ENCODE measurements at regions not wholly inside any gene's neighbourhood (a gene's known extent, or its start where the extent isn't known, plus 50 kb on each side); places are given as distances from the start of the nearest gene placed in this dataset.
A peak's percentile ranks its signal among the peaks of the same experiment; 100 is the strongest.

- no peak for DNase-seq
- peak; percentile 67 for ATAC-seq
Observed at GRCh38 chr1:185645686-185646085, 88.5 kb upstream of the HMCN1 start.

- DNase-seq, result no peak
- no peak for ATAC-seq
Observed at GRCh38 chr1:185645162-185645640, 89.0 kb upstream of the HMCN1 start.

DNA sequence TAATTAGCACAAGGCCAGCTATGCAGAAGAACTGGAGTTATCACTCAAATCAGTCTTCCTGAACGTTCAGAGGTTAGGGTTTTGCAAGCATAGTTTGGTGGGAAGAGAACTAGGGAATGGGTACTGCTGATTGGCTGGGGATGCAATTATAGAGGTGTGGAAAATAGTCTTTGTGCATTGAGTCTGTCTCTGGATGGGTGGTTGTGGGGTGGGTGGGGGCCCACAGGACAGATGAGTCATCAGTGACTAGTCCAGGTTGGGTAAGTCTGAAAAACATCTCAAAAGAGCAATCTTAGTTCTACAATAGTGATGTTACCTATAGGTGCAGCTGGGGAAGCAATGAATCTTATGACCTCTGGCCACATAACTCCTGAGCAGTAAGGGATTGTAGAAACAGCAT is 89.7 kb upstream of the HMCN1 start:
- ATAC-seq (peak; percentile 88), DNase-seq (peak; percentile 17)

DNA sequence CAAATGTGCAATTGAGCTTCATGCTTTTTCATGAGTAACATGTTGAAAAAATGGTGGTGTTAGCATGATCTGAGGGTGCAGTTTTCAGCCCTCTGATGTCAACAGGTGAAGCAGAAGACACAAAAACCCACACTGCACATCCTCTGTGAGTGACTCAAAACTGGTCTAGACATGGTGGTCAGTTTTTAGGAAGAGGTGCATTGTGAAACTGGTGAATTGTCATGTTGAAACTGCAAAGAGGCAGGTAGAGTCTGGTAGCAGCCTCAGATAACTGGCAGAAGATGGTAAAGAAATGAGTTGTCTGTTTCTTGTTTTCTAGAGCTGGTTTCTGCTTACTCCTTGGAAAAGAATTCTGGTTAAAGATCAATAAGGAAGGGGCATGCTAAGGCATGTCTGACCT is 97.3 kb upstream of the HMCN1 start:
- DNase-seq (peak; percentile 10), ATAC-seq (peak; percentile 95)

GRCh38 chr1:185634704-185635103 is 99.5 kb upstream of the HMCN1 start:
- no peak for ATAC-seq

DNA sequence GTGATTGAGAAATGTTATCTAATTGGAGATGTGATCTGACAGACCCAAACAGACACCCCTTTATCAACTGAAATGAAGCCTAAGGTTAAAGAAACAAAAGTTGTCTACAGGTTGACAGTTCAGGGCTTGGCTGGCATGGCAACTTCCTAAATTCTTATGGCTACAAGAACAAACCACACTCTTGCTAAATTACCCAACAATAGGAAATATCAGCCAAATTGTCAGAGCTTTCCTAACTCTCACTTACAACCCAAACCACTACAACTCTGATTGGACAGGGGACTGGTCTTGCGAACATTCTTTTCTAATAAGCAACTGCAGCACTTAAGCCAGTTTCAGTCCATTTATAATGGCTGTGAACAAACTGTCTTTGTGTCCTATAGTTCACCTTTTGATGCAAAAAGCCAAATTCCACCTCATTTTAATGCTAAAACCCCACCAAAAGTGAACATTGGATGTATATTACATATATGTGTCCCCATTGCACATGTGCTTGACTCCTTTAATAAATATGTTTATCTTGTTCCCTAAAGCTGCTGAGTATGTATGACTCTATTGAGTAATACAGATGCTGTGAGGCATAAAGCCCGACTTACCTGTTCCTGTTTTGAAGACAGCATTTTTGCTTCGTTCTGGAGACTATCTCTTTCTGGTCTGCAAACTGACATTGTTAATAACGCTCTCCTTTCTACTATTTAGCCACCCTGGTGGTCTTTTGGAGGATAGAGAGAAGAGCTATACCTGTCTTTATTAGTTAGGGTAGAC is 101.3 kb upstream of the HMCN1 start:
- no peak for DNase-seq

More at GRCh38 chr1:185634704-185635103, 99.5 kb upstream of the HMCN1 start:
- no peak for DNase-seq

GRCh38 chr1:185631843-185632242 is 102.3 kb upstream of the HMCN1 start:
- DNase-seq (no peak), ATAC-seq (no peak)

More for the DNA sequence above, 101.3 kb upstream of the HMCN1 start:
- no peak for ATAC-seq

- ATAC-seq (no peak), DNase-seq (no peak)
Observed at GRCh38 chr1:185627761-185628501, 106.3 kb upstream of the HMCN1 start.

DNA sequence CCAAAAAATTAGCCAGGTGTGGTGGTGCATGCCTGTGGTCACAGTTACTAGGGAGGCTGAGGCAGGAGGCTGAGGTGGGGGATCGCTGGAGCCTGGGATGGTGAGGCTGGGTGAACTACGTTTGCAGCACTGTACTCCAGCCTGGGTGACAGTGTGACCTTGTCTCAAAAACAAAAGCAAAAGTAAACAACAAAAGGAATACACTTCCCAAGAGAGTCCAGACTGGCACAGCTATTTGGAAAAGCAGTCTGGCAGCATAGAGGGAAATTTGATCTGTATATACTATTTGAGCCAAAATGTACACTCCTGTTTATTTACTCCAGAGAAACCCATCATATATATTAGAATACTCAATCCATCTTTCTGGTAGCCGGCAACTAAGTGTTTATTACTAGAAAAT is 107.0 kb upstream of the HMCN1 start:
- DNase-seq (no peak), ATAC-seq (no peak)

DNA sequence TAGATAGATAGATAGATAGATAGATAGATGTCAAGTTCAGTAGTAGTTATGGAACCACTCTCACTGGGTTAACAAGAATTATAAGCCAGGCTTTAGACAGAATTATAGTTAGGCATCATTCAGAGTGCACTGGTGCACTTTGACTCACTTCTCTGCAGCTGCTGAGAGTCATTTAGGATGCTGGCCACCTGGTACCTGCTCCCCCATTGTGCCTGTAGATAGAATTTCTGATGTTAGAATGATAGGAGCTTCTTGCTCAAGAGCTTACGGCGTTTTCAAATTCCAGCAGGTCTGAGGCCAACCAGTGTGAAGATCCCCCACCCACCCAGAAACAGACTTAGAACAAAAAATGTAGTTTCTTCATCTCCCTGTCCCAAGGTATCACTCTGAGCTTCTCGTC is 107.8 kb upstream of the HMCN1 start:
- DNase-seq (no peak), ATAC-seq (no peak)

GRCh38 chr1:185610954-185611353 is 123.2 kb upstream of the HMCN1 start:
- ATAC-seq (no peak), DNase-seq (no peak)

- DNase-seq, result no peak
- ATAC-seq, result peak; percentile 19
Observed at GRCh38 chr1:185608177-185608576, 126.0 kb upstream of the HMCN1 start.

DNA sequence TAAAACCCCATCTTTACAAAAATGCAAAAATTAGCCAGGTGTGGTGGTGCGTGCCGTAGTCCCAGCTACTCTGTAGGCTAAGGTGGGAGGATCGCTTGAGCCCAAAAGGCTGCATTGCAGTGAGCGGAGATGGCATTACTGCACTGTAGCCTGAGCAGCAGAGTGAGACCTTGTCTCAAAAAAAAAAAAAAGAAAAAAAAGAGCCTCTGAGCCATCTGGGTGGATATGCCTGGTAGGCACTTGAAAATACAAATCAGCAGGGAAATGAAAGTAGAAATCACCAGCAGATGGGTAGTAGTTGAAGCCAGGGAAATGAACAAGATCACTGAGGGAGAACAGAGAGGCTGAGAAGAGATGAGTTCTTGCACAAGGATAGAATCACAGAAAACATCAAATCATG is 131.0 kb upstream of the HMCN1 start:
- ATAC-seq (peak; percentile 46), DNase-seq (no peak)

GRCh38 chr1:185601189-185601588 is 133.0 kb upstream of the HMCN1 start:
- ATAC-seq (peak; percentile 32), DNase-seq (no peak)

GRCh38 chr1:185600641-185601040 is 133.6 kb upstream of the HMCN1 start:
- no peak for DNase-seq
- ATAC-seq, result no peak

DNA sequence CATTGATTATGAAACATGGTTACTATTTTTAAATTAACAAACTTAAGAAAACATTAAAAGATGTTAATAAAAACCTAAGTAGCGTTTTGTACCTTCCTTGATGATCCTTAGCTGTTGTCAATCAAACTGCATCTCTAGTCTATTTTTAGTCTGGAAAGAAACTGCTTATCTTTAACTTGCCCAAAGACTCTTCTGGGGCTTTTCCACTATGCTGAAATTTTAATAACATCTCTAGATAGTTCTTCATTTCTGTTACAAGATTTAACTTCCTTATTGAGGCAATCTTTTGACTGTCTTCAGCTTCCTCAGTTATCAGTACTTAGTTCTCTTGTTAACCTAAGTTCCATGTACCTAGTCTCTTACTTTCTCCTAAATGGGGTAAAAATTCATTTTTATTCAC is 135.9 kb upstream of the HMCN1 start:
- DNase-seq (no peak), ATAC-seq (no peak)

GRCh38 chr1:185595835-185596667 is 138.1 kb upstream of the HMCN1 start:
- DNase-seq (peak; percentile 50), ATAC-seq (no peak)

GRCh38 chr1:185594786-185595410 is 139.3 kb upstream of the HMCN1 start:
- DNase-seq, result no peak

DNA sequence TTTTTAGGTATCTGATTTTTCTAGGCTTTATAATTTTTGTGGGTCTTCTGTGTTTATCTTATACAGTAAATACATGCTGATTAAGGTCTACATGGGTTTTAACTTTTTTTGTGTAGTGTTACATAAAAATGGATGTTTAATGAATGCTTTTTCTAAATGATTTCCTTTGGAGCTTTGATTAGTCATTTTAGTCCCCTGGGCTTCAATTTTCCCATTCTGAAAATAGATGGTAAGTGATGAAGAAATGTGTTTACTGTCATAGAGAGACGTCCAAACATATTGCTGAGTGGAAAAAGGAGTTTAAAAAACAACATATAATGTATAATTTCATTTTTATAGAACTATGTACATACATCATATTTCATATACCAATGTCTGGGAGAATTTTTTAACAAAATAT is 140.9 kb upstream of the HMCN1 start:
- DNase-seq (no peak), ATAC-seq (no peak)

More at GRCh38 chr1:185594786-185595410, 139.3 kb upstream of the HMCN1 start:
- no peak for ATAC-seq

DNA sequence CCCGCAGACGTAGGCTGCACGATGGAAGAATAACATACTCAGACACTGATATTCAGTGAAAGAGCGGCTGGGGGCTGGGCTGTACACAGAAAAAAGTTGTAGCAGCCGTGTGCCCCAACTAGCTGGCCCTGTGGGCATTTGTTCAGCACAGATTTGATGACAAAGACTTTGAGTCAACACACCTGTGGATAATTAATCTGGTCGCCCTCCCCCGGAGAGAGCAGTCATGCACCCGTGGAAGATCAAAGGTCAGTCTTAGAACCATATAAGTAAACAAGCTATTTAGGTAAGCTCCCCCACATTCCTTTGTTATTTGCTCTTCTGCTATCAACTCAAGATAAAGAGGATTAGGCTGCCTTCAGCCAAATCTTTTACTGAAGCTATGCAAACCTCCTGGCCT is 148.4 kb upstream of the HMCN1 start:
- no peak for ATAC-seq
- DNase-seq, result no peak

DNA sequence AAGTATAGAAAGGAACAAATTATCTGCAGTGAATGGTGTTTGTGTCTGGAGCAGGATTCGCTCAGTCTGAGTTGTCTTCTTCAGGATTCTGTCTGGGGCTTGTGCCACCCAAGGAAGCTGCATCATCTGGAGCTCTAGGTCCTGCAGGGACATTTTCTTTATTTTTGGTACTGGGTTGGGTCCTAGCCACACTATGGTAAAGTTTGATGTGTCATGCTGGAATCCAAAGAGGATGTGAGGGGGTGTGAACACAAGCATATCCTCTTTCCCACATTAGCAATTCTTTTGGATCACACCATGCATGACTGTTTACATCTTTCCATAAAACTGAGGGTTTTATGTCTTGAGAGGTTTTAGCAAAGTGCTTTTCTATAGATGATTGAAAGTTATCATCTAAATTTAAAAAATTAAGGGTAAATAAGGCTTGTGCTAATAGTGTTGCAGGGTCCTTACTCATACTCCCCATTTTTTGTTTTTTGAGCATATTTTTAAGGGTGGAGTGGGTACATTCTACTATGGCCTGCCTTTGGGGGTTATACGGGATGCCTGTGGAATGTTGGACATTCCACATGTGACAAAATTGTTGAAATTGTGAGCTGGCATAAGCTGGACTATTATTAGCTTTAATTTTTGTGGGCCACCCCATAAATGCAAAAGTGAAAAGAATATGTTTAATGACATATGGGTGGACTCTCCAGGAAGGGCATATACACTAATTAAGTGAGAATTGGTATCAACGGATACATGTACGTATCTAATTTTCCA is 152.0 kb upstream of the HMCN1 start:
- DNase-seq, result no peak

More for the DNA sequence above, 152.0 kb upstream of the HMCN1 start:
- no peak for ATAC-seq

All from stimulated activated naive CD8-positive, alpha-beta T cell treated with anti-CD3 and anti-CD28 coated beads, Interleukin-15, Interleukin-2, amounts not matched to agents 100 U/mL and 50 U/mL, for 24 hours (primary cell).